NCI-H2196 (cell line): ENCODE measurements at regions not wholly inside any gene's neighbourhood (a gene's known extent, or its start where the extent isn't known, plus 50 kb on each side); places are given as distances from the start of the nearest gene placed in this dataset.

Experiments used
- DNase-seq: peaks from one replicate; lab custom pipeline; 2025; ENCODE audit not compliant: unreplicated experiment; lab: John Stamatoyannopoulos, UW

DNA sequence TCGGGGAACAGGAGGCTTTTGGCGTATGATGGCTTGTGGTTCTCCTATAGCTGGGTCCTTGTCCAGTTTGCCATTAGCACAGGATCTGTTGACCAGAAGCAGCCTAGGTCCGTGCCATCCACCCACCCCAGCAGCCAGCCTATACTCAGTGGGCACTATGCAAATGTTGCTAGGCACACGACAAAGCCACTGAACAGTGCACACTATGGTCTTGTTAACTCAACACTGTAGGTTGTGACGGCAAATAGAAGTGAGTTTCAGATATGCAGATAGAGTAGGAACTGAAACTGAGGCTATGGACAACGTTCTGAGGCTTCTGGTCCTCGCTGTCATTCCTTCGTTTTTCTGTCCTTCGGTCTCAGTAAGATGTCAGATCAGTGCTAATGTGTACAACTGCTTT, 541.3 kb upstream of the TENM3 start:
- DNase-seq: no peak

DNA sequence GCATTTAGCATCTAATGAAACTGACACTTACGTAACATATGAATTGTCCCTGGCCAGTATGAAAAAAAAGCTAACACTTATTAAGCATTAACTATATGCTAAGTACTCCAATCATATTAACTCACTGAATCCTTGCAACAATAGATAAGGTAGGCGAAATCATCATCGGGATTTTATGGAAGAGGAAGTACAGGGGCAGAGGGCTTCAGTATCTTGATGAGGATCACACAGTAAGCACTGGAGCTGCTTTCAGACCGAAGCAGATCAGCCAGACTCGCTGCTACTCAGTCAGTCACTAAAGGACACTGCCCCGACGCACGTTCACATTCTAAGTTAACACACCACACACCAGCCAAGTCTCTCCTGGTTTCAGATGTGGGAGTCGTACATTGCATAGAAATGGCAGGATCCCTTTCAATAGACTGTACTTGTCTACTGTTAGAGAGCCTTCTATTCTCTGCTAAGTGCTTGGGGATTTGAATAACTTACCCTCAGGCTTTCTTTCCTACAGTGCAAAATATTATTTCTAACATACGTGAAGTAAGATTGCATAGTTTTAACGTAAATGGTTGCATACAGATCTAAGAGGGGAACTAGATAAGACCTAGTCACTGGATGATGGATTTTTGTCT, 540.2 kb upstream of the TENM3 start:
- no peak for DNase-seq

GRCh38 chr4:181710143-181710542, 533.1 kb upstream of the TENM3 start:
- no peak for DNase-seq

- DNase-seq: no peak
Observed at GRCh38 chr4:181711387-181711786, 531.8 kb upstream of the TENM3 start.

- no peak for DNase-seq
Observed at GRCh38 chr4:181728305-181728966, 514.8 kb upstream of the TENM3 start.

DNA sequence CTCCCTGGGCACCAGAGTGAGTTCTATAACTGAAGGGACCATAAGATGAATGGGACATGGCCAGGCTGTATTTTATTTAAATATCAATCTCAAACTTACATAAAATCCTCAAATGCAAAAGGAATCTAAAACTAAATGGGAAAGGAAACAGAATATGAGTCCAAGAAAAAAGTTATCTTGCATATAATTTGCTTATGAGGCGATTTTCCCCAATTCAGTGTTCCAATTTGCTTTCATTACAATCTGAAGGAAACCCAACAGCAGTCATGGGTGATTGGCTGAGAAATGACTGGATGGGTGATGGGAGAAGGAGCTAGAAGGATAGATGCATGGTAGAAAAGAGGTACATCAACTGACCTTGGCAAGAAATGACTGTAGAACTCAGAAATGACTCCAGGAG, 511.3 kb upstream of the TENM3 start:
- DNase-seq: no peak

- DNase-seq: no peak
Observed at GRCh38 chr4:181737744-181738143, 505.5 kb upstream of the TENM3 start.

DNA sequence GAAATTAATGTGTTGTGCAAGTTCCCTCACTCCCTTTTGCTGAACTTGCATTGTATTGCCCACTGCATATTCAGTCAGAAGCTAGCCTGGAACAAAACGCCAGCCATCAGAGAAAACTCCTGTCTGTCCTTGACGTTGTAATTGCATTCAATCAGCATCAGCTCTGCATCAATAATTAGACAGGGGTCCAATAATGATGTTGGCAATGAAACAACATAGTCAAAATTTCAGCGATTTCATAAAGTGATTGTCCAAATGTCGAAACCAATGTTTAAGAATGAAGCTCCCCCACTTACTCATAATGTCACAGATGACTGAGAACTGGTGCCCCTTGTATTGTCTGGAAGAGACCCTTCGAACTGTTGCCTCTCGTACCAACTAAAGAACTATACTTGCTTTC, 504.2 kb upstream of the TENM3 start:
- no peak for DNase-seq

DNA sequence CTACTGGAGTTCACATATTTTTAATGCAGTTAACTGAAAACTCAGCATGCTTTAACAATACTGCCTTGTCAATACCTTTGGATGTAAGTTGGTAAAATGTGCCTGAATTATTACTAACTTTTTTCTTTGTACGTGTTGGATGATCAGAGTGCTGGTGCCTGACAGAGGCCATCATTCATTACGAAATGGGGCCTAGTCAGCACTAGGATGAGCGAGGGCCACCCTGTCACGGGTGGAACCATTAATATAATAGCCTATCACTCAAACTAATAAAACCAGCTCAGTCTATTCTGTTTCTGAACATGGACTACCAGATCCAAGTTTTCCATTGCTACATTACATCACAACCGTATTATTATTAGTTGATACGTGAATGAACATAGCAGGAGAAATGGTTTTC, 501.7 kb upstream of the TENM3 start:
- DNase-seq: no peak

GRCh38 chr4:181745933-181746625, 497.1 kb upstream of the TENM3 start:
- no peak for DNase-seq

- DNase-seq: no peak
Observed at GRCh38 chr4:181748581-181748980, 494.6 kb upstream of the TENM3 start.

GRCh38 chr4:181752516-181752915, 490.7 kb upstream of the TENM3 start:
- DNase-seq: no peak

GRCh38 chr4:181753207-181753606, 490.0 kb upstream of the TENM3 start:
- no peak for DNase-seq

DNA sequence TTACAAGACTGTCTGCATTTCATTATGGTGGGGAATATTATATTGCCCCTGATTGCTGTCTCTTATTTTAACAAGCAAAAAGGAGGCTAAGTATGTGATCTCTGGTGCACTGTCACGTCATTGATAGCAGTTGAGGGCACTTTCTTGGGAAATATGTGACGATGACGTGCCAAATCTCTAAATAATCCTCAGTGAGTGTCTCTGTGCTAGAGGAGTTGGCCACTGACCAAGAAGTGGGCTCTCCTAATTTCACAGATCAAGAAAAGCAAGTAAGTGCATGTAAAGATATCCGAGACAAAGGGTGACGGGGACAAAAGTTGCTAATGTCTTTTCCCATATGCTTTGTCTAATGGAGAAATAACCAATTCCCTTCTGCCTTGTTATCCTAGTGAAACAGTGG, 487.4 kb upstream of the TENM3 start:
- DNase-seq: no peak

DNA sequence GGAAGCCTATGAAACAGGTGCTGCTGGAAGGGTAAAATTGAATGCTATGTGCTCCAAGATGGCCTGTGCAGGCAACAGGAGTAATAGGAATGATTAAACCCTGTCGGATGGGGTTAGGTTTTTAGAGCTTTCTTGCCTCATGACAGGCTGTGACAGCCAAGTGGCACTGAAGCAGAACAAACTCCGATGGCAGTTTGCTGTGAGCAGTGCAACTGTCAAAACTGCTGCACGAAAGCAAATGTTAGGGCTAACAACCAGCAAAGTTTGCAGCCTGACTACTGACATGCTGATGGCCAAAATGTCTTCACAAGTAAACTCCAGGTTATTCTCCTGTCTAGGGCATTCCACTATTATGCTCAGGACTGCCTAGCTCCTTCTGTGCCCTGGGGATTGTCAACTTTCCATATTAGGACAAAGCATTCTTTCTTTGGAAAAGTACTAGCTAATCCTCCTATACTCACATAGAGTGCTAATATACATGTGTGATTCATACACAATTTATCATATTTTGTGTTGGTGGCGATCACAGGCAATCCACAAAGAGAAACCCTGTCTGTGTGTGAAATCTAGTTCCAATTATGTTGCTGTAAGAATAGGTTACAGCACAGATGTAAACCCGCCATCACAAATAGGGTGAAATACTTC, 486.6 kb upstream of the TENM3 start:
- no peak for DNase-seq

DNA sequence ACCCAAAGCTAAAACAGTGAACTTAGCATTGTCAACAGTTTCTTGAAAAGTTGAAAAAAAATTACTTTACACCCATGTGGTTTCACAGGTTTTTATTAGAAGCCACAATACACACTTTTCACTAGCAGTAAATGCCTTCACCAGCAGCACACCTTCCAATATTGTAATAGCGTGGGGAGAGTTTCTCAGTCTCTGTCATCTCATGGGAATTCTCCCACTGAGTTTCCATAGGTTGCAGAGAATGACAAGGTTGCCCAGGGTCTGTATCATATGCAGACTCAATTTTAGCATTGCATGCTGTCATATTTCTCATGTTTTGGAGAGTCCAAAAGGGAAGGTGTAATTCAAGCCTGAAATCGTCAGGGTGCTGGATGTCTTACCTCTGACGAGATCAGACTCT, 486.1 kb upstream of the TENM3 start:
- no peak for DNase-seq

GRCh38 chr4:181757910-181758660, 485.1 kb upstream of the TENM3 start:
- no peak for DNase-seq

DNA sequence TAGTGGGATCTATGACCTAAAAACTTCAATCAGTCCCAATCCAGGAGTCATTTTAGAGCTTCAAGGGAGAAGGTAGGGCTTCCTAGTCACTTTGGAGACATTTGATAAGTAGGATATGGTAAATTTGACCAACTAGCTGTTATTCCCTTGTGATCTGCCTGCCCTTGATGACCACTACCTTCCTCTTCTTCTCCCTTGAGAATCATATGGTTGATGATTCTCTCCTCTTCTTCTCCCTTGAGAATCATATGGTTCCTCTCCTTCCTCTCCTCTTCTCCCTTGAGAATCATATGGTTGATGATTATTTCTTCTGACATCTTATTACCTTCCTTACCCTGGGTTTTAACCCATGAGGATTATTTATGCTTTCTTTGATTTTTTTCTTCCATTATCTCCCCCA, 482.6 kb upstream of the TENM3 start:
- no peak for DNase-seq

DNA sequence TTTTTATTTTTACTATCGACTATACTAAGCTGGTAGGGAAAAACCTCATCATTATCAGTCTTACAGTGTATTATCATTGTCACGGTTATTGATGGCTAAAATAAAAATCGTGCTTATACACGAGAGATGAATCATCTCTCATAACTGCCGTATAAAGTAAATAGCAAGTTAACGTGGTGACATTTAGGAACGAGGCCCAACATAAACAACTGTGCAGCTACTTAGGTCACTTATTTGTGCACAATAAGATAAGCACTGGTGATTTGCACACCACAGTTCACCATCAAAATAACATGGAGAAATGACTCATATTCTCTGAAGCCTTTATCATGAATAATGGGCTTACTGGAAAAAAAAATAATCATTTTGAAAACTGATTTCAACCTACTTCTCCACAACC, 482.0 kb upstream of the TENM3 start:
- no peak for DNase-seq

GRCh38 chr4:181766061-181766548, 477.1 kb upstream of the TENM3 start:
- DNase-seq: no peak

- no peak for DNase-seq
Observed at GRCh38 chr4:181770971-181771370, 472.2 kb upstream of the TENM3 start.
